H1 (cell line): ENCODE measurements at regions not wholly inside any gene's neighbourhood (a gene's known extent, or its start where the extent isn't known, plus 50 kb on each side); places are given as distances from the start of the nearest gene placed in this dataset.

ENCODE experiments used
- CTCF ChIA-PET: fragments of 300-600 bp; sonication (Branson Sonifier 250); formaldehyde crosslinking; loops from one replicate; lab custom pipeline; 2021; ENCODE audit not compliant: partially characterized antibody; lab: Charles Lee
- POLR2A ChIA-PET: fragments of 300-600 bp; sonication (Branson Sonifier 250); formaldehyde crosslinking; loops from one replicate; lab custom pipeline; 2021; ENCODE audit warnings: inconsistent platforms; ENCODE audit not compliant: partially characterized antibody; lab: Charles Lee
- DNase-seq, 2 experiments: peaks; one replicate each; pipeline versions ENCODE4 v3.0.0 to v3.0.0-alpha.2; 2010 to 2022; ENCODE audit warnings: low spot score in 2 of 2, low read depth in 1 of 2, mixed read lengths in 1 of 2
- FAIRE-seq: peaks from 2 replicates; lab custom pipeline; 2011; peaks lifted over from hg19 to GRCh38; lab: Jason Lieb, UNC
- H2AFZ ChIP-seq: 2 replicates; pipeline ENCODE4 v1.8.1; 2012; ENCODE audit warnings: low read length, inconsistent platforms
- H2AK5ac ChIP-seq: 2 replicates; pipeline ENCODE4 v1.6.1; 2013; ENCODE audit warnings: low read depth, low read length
- H2BK120ac ChIP-seq: replicated peaks from 2 replicates; pipeline ENCODE3; 2013; ENCODE audit warnings: low read depth, low read length, inconsistent platforms
- H2BK12ac ChIP-seq: 2 replicates; pipeline ENCODE4 v1.6.1; 2013; ENCODE audit warnings: low read depth, low read length
- H2BK15ac ChIP-seq: 2 replicates; pipeline ENCODE4 v1.6.1; 2013; ENCODE audit warnings: low read length
- H2BK20ac ChIP-seq: 2 replicates; pipeline ENCODE4 v1.6.1; 2013; ENCODE audit warnings: low read length
- H2BK5ac ChIP-seq: 2 replicates; pipeline ENCODE4 v1.6.1; 2013; ENCODE audit warnings: low read depth, low read length
- H3K14ac ChIP-seq: 2 replicates; pipeline ENCODE4 v1.6.1; 2013; ENCODE audit warnings: inconsistent platforms; ENCODE audit not compliant: insufficient read length
- H3K18ac ChIP-seq: 2 replicates; pipeline ENCODE4 v1.6.1; 2013; ENCODE audit warnings: low read length; ENCODE audit errors: extremely low read depth
- H3K23ac ChIP-seq: 2 replicates; pipeline ENCODE4 v1.6.1; 2013; ENCODE audit warnings: inconsistent platforms; ENCODE audit not compliant: insufficient read length
- H3K23me2 ChIP-seq: 2 replicates; pipeline ENCODE4 v1.6.1; 2013; ENCODE audit warnings: low read depth, low read length
- H3K27ac ChIP-seq: 2 replicates; pipeline ENCODE4 v1.6.1; 2011; ENCODE audit warnings: low read depth, low read length, inconsistent platforms
- H3K27me3 ChIP-seq, 4 experiments: replicated peaks in 1 of 4; 1 replicate in 1 of 4; 2 replicates in 3 of 4; pipeline versions ENCODE4 v1.6.1 to v1.8.1; 2011 to 2013; ENCODE audit warnings: low read length in 3 of 4, mild to moderate bottlenecking in 3 of 4, inconsistent platforms in 2 of 4, mixed read lengths in 2 of 4, moderate library complexity in 1 of 4; ENCODE audit not compliant: control insufficient read depth in 3 of 4, insufficient read depth in 3 of 4; ENCODE audit errors: extremely low read depth in 1 of 4
- H3K36me3 ChIP-seq, 4 experiments: 2 replicates each; pipeline versions ENCODE4 v1.6.1 to v1.8.1; 2011 to 2013; ENCODE audit warnings: mild to moderate bottlenecking in 4 of 4, low read length in 3 of 4, moderate library complexity in 2 of 4, control low read depth in 1 of 4, inconsistent platforms in 1 of 4; ENCODE audit not compliant: insufficient read depth in 4 of 4, control insufficient read depth in 2 of 4
- H3K4ac ChIP-seq: replicated peaks from 2 replicates; pipeline ENCODE3; 2013; ENCODE audit warnings: low read length, low read depth, mixed read lengths, inconsistent platforms; ENCODE audit not compliant: insufficient read length
- H3K4me1 ChIP-seq, 4 experiments: replicated peaks in 1 of 4; 1 replicate in 1 of 4; 2 replicates in 3 of 4; pipeline versions ENCODE4 v1.6.1 to v1.8.1; 2011 to 2013; ENCODE audit warnings: low read length in 3 of 4, inconsistent platforms in 2 of 4, mixed read lengths in 1 of 4; ENCODE audit not compliant: insufficient read depth in 4 of 4, control insufficient read depth in 3 of 4
- H3K4me2 ChIP-seq, 2 experiments: 2 replicates each; pipeline versions ENCODE4 v1.6.1 to v1.8.1; 2011 to 2013; ENCODE audit warnings: low read depth in 2 of 2, low read length in 2 of 2, control low read depth in 1 of 2, inconsistent platforms in 1 of 2, mild to moderate bottlenecking in 1 of 2; ENCODE audit not compliant: insufficient read depth in 1 of 2
- H3K4me3 ChIP-seq, 4 experiments: fragments of 200-600, 300-600 bp in 1 of 4; sonication (generic), shearing (Covaris generic), sonication (Bioruptor Twin) in 1 of 4; 2 replicates each; pipeline versions ENCODE4 v1.5.1 to v1.8.1; 2011 to 2016; ENCODE audit warnings: low read length in 4 of 4, low read depth in 3 of 4, control low read depth in 2 of 4, inconsistent platforms in 2 of 4, mild to moderate bottlenecking in 2 of 4, mixed read lengths in 1 of 4, moderate library complexity in 1 of 4; ENCODE audit not compliant: insufficient read depth in 2 of 4; ENCODE audit errors: extremely low read depth in 1 of 4
- H3K56ac ChIP-seq: replicated peaks from 2 replicates; pipeline ENCODE3; 2013; ENCODE audit warnings: low read depth, mild to moderate bottlenecking, mixed read lengths, low read length, inconsistent platforms; ENCODE audit not compliant: insufficient read length
- H3K79me1 ChIP-seq: 2 replicates; pipeline ENCODE4 v1.6.1; 2013; ENCODE audit warnings: low read depth, low read length, control low read depth
- H3K79me2 ChIP-seq, 2 experiments: 2 replicates each; pipeline versions ENCODE4 v1.6.1 to v1.8.1; 2012 to 2013; ENCODE audit warnings: low read length in 2 of 2, mild to moderate bottlenecking in 2 of 2, inconsistent platforms in 1 of 2; ENCODE audit not compliant: insufficient read depth in 2 of 2, control insufficient read depth in 1 of 2
- H3K9ac ChIP-seq, 4 experiments: replicated peaks in 1 of 4; 1 replicate in 1 of 4; 2 replicates in 3 of 4; pipeline versions ENCODE4 v1.6.1 to v1.8.1; 2011 to 2013; ENCODE audit warnings: low read depth in 3 of 4, low read length in 3 of 4, control low read depth in 2 of 4, mild to moderate bottlenecking in 2 of 4, moderate library complexity in 2 of 4, inconsistent platforms in 1 of 4; ENCODE audit errors: extremely low read depth in 1 of 4
- H3K9me3 ChIP-seq, 2 experiments: 2 replicates each; pipeline versions ENCODE4 v1.6.1 to v1.8.1; 2012 to 2013; ENCODE audit warnings: mild to moderate bottlenecking in 2 of 2, moderate library complexity in 2 of 2, control low read depth in 1 of 2, inconsistent platforms in 1 of 2, low read depth in 1 of 2, low read length in 1 of 2, mixed read lengths in 1 of 2; ENCODE audit not compliant: insufficient read depth in 2 of 2
- H4K20me1 ChIP-seq, 2 experiments: replicated peaks in 1 of 2; 2 replicates each; pipeline versions ENCODE3 to v1.8.1; 2011 to 2013; ENCODE audit warnings: inconsistent platforms in 2 of 2, low read length in 2 of 2, mild to moderate bottlenecking in 1 of 2; ENCODE audit not compliant: insufficient read depth in 2 of 2, control insufficient read depth in 1 of 2
- H4K5ac ChIP-seq: 2 replicates; pipeline ENCODE4 v1.6.1; 2013; ENCODE audit warnings: low read length, low read depth, mixed read lengths, inconsistent platforms; ENCODE audit not compliant: insufficient read length
- H4K8ac ChIP-seq: 2 replicates; pipeline ENCODE4 v1.8.0; 2013; ENCODE audit warnings: mild to moderate bottlenecking, moderate library complexity, low read length, inconsistent platforms; ENCODE audit not compliant: insufficient read depth; ENCODE audit errors: extremely low read depth
- H4K91ac ChIP-seq: replicated peaks from 2 replicates; pipeline ENCODE3; 2013; ENCODE audit warnings: low read length, mixed read lengths, inconsistent platforms; ENCODE audit not compliant: insufficient read length
- CBX8 ChIP-seq: fragments of 300-800, 300-1000 bp; sonication (generic); IDR thresholded peaks from 2 replicates; pipeline ENCODE4 v1.7.1; 2016; ENCODE audit warnings: low read depth, low read length, borderline replicate concordance
- CHD1 ChIP-seq: IDR thresholded peaks from 2 replicates; pipeline ENCODE4 v1.6.1; 2012; ENCODE audit warnings: low read depth, low read length, improper control_type of control experiment
- CREB1 ChIP-seq: IDR thresholded peaks from 2 replicates; pipeline ENCODE4 v1.6.1; 2012; ENCODE audit warnings: inconsistent platforms
- EGR1 ChIP-seq: IDR thresholded peaks from 2 replicates; pipeline ENCODE4 v1.6.1; 2011; ENCODE audit warnings: low read depth, low read length, borderline replicate concordance
- EZH2 ChIP-seq: fragments of 200-600 bp; sonication (generic); IDR thresholded peaks from 2 replicates; pipeline ENCODE4 v1.7.1; 2012; ENCODE audit warnings: low read depth, mild to moderate bottlenecking, moderate library complexity, low read length, inconsistent platforms; ENCODE audit not compliant: severe bottlenecking
- GTF2F1 ChIP-seq: IDR thresholded peaks from 2 replicates; pipeline ENCODE4 v1.6.1; 2012; ENCODE audit warnings: low read depth, low read length, improper control_type of control experiment, borderline replicate concordance
- JUND ChIP-seq: IDR thresholded peaks from 2 replicates; pipeline ENCODE4 v1.6.1; 2011; ENCODE audit warnings: mild to moderate bottlenecking, improper control_type of control experiment, low read length
- POLR2A ChIP-seq, 2 experiments: IDR thresholded peaks; 1 replicate in 1 of 2; 2 replicates in 1 of 2; pipeline ENCODE4 v1.6.1; 2011; ENCODE audit warnings: low read depth in 2 of 2, low read length in 2 of 2, mild to moderate bottlenecking in 2 of 2; ENCODE audit errors: control extremely low read depth in 1 of 2
- RAD21 ChIP-seq, 2 experiments: IDR thresholded peaks in 1 of 2; conservative IDR thresholded peaks in 1 of 2; 2 replicates each; pipeline ENCODE4 v1.6.1; 2011; ENCODE audit warnings: low read depth in 2 of 2, low read length in 2 of 2, improper control_type of control experiment in 1 of 2, inconsistent platforms in 1 of 2, mild to moderate bottlenecking in 1 of 2, moderate library complexity in 1 of 2
- RXRA ChIP-seq: IDR thresholded peaks from 2 replicates; pipeline ENCODE4 v1.6.1; 2011; ENCODE audit warnings: low read depth, mild to moderate bottlenecking, low read length, moderate library complexity; ENCODE audit not compliant: insufficient read depth
- SIX5 ChIP-seq: IDR thresholded peaks from 2 replicates; pipeline ENCODE4 v1.6.1; 2011; ENCODE audit warnings: mild to moderate bottlenecking, low read depth, low read length
- TAF1 ChIP-seq: IDR thresholded peaks from 2 replicates; pipeline ENCODE4 v1.6.1; 2011; ENCODE audit warnings: mild to moderate bottlenecking, low read depth, low read length
- WGBS, 2 experiments: shearing (Covaris generic) in 1 of 2; methylation state at CpG; one replicate each; pipeline versions ENCODE4 v1.1.6 to v1.1.7; 2013 to 2015; ENCODE audit warnings: low lambda C conversion rate in 2 of 2, mixed read lengths in 2 of 2, inconsistent platforms in 1 of 2, low coverage in 1 of 2, missing lambda C conversion rate in 1 of 2; ENCODE audit not compliant: insufficient replicate concordance in 2 of 2, insufficient coverage in 1 of 2, insufficient read length in 1 of 2; ENCODE audit errors: extremely low coverage in 1 of 2, missing lambda C conversion rate in 1 of 2; 5-methylcytosine and 5-hydroxymethylcytosine counted together

GRCh38 chr11:119481667-119482400 lies 58.9 kb upstream of the THY1 start:
- H4K5ac ChIP-seq: no peak overlapping the region
- H3K18ac ChIP-seq: peak overlapping the region; percentile 71; the same call in 1 of the 2 replicates
- DNase-seq (no peak), FAIRE-seq (no peak)
- no peak overlapping the region for H3K27ac ChIP-seq
- no peaks in the 10 kb centered on the region; the same call in 1 of the 2 replicates for H3K23me2 ChIP-seq
- H3K36me3 ChIP-seq: no peaks in the 10 kb centered on the region
- H3K4me2 ChIP-seq: peak overlapping the region in 1 of 2 experiments; percentile 73; a peak in 3 of 4 replicates
- H3K4me1 ChIP-seq: 0 out of 7 replicates have a peak, but pooled peaks cover 0 to 2% (median 0%) of the 10 kb centered on the region in 4 experiments
- CTCF ChIA-PET: interaction anchor here (0.7 to 9.8 kb wide), 20 partner anchors 10 to 626 kb away, joined by 3 to 160 read pairs (median 4); partner anchors contain the start of genes NECTIN1 and USP2
- H3K27me3 ChIP-seq: peaks cover 0 to 3% (median 0%) of the 10 kb centered on the region in 4 experiments; a peak in 2 of 7 replicates
- H2BK20ac ChIP-seq: no peak overlapping the region
- no peak overlapping the region for H2AK5ac ChIP-seq
- POLR2A ChIA-PET: interaction anchor here (1.2 kb wide), 1 partner anchor 85 kb away, joined by 3 read pairs; no protein-coding TSS in a partner anchor
- H3K4me3 ChIP-seq: peak overlapping the region in 2 of 4 experiments; percentile 19 to 50; a peak in 3 of 8 replicates
- no peak overlapping the region for H3K23ac ChIP-seq
- 75% methylated on average over 21 of the region's 22 CpGs; no CpG with 5 or more reads in 1 of the 2 experiments for WGBS, 2 experiments
- peak overlapping the region; percentile 45; the same call in 1 of the 2 replicates for H4K8ac ChIP-seq
- H2AFZ ChIP-seq: peak overlapping the region; percentile 72; the same call in 1 of the 2 replicates
- H4K91ac ChIP-seq: peak overlapping the region; percentile 86
- no peak overlapping the region for H3K56ac ChIP-seq
- peak overlapping the region; percentile 75; the same call in 1 of the 2 replicates for H2BK12ac ChIP-seq
- H3K4ac ChIP-seq: no peak overlapping the region
- H3K14ac ChIP-seq: no peak overlapping the region
- no peaks in the 10 kb centered on the region for H3K79me1 ChIP-seq
- no peak overlapping the region for H2BK120ac ChIP-seq
- peaks cover 0 to 4% of the 10 kb centered on the region in 2 experiments for H4K20me1 ChIP-seq
- no peak overlapping the region for H3K9ac ChIP-seq
- H2BK15ac ChIP-seq: peak overlapping the region; percentile 61; the same call in 1 of the 2 replicates
- no peaks in the 10 kb centered on the region for H3K79me2 ChIP-seq
- H3K9me3 ChIP-seq: no peaks in the 10 kb centered on the region
- H2BK5ac ChIP-seq: 0 out of 2 replicates have a peak overlapping the region, but pooled peaks have one; percentile 52
- TF ChIP-seq RAD21 (IDR thresholded peaks at IDR 0.05 in 1 of 2, conservative IDR thresholded peaks at IDR 0.05 in 1 of 2; ENCODE audit: low read depth in 2 of 2, low read length in 2 of 2): no peak
- TF ChIP-seq GTF2F1: no peak
- no peak for TF ChIP-seq EZH2
- TF ChIP-seq POLR2A (IDR thresholded peaks at IDR 0.05; ENCODE audit: control extremely low read depth in 1 of 2, low read depth in 2 of 2, low read length in 2 of 2): no peak
- no peak for TF ChIP-seq JUND
- TF ChIP-seq EGR1: no peak
- TF ChIP-seq SIX5: no peak
- TF ChIP-seq RXRA: no peak
- no peak for TF ChIP-seq CREB1
- no peak for TF ChIP-seq CBX8
- no peak for TF ChIP-seq CHD1
- no peak for TF ChIP-seq TAF1
